Bronchial epithelial cell (primary cell): ENCODE measurements at regions not wholly inside any gene's neighbourhood (a gene's known extent, or its start where the extent isn't known, plus 50 kb on each side); places are given as distances from the start of the nearest gene placed in this dataset.

Experiments
- DNase-seq: peaks from one replicate; pipeline ENCODE4 v3.0.0-alpha.2; 2010; ENCODE audit warnings: low read depth
- FAIRE-seq: peaks from 2 replicates; lab custom pipeline; 2011; peaks lifted over from hg19 to GRCh38; lab: Jason Lieb, UNC
- H3K27me3 ChIP-seq: 2 replicates; pipeline ENCODE4 v1.5.1; 2011; ENCODE audit warnings: low read length; ENCODE audit not compliant: control insufficient read depth, insufficient read depth
- H3K36me3 ChIP-seq: 2 replicates; pipeline ENCODE4 v1.5.1; 2011; ENCODE audit warnings: low read length; ENCODE audit not compliant: control insufficient read depth, insufficient read depth
- H3K4me3 ChIP-seq: 2 replicates; pipeline ENCODE4 v1.5.1; 2011; ENCODE audit warnings: mild to moderate bottlenecking, low read depth, low read length, control low read depth
- CTCF ChIP-seq: IDR thresholded peaks from 2 replicates; pipeline ENCODE4 v1.5.1; 2011; ENCODE audit warnings: mild to moderate bottlenecking, moderate library complexity, low read length, control low read depth, inconsistent platforms; ENCODE audit not compliant: insufficient read depth, severe bottlenecking

GRCh38 chr12:78448692-78449091 lies 415.9 kb upstream of the SYT1 start:
- no peak overlapping the region for H3K4me3 ChIP-seq
- H3K27me3 ChIP-seq: no peaks in the 10 kb centered on the region
- no peaks in the 10 kb centered on the region for H3K36me3 ChIP-seq
- DNase-seq: no peak
- no peak for TF ChIP-seq CTCF
- no peak for FAIRE-seq

- Histone ChIP-seq H3K4me3 (no peak overlapping the region), H3K27me3 (no peaks in the 10 kb centered on the region), H3K36me3 (no peaks in the 10 kb centered on the region)
- no peak for DNase-seq
- no peak for TF ChIP-seq CTCF
- no peak for FAIRE-seq
These were observed 408.6 kb upstream of the SYT1 start for GRCh38 chr12:78455991-78456390.

- H3K27me3 ChIP-seq: no peaks in the 10 kb centered on the region
- no peaks in the 10 kb centered on the region for H3K36me3 ChIP-seq
- no peak for FAIRE-seq
- peak; percentile 45 for DNase-seq
- no peak overlapping the region for H3K4me3 ChIP-seq
- no peak for TF ChIP-seq CTCF
These were observed 406.6 kb upstream of the SYT1 start for GRCh38 chr12:78457938-78458337.

DNA sequence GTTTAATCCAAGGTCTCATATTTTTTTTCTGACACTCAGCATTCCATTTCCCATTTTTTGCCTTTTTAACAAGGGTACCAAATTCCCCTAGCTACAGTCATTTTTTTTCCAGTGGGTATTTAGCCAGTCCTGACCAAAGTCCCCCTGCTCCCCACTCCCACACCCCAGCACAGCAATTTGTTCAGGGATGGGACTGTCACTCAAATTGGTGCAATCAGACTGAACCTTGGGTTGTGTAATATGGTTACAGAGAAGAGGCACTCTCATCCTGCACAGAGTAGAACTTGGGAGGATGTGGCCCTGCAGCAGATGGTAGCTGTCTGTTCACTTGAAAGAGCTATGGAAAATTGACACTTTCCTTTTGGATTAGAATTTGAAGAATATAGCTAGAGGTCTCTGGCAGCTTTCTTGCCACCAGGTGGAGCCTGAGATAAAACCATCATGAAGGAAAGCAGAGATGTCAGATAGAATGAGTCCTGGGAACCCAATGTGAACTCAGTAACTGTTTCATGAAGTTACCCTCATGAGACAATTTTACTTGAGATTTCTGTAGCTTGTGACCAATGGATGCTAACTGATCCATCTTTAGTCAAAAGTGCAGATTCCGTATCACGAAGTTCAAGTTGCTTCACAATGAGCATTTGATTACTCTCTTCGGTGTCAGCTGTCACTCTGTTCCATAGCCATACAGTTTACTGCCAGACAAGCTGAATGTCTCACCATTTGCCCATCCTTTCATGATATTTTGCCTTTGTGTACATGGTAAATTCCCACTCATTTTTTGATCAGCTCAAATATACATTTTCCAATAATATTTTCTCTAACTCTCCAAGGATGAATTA lies 394.0 kb upstream of the SYT1 start:
- TF ChIP-seq CTCF: peak; percentile 65
- FAIRE-seq (no peak), DNase-seq (peak; percentile 43)
- Histone ChIP-seq H3K4me3 (no peak overlapping the region), H3K27me3 (no peaks in the 10 kb centered on the region), H3K36me3 (no peaks in the 10 kb centered on the region)

DNA sequence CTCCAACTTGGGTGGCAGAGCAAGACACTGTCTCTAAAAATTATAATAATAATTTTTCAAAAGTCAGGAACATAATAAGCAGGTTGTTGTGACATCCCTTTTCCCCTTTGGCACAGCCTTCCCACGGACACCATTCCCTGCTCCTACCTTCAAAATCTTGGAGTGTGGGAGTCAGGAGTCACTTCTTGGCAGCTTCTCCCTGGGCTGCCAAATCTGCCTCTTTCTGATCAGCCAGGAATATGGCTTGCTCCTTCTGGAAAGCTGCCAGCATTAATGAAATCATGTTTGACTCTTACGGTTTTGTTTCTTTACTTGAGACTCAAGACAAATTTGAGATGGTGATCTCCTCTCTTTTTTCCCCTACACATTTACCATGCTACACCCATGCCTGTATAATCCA lies 391.4 kb upstream of the SYT1 start:
- Histone ChIP-seq H3K36me3 (no peaks in the 10 kb centered on the region), H3K4me3 (no peak overlapping the region), H3K27me3 (no peaks in the 10 kb centered on the region)
- FAIRE-seq: no peak
- TF ChIP-seq CTCF: no peak
- DNase-seq: peak; percentile 25
